ENCODE measurements at regions not wholly inside any gene's neighbourhood (a gene's known extent, or its start where the extent isn't known, plus 50 kb on each side); places are given as distances from the start of the nearest gene placed in this dataset.
"Not testable (repeated sequence)": the region's sequence is repeated elsewhere in the genome, so short reads cannot be mapped to it uniquely, and the experiment has no call there.

GRCh38 chr15:60272623-60273022, 125.2 kb downstream of the ANXA2 start:
- Histone ChIP-seq H3K27ac (ENCODE audit: insufficient read depth, low read length, poor library complexity, severe bottlenecking) (no peak overlapping the region), H3K9me3 (ENCODE audit: control insufficient read depth, low read length) (peaks cover 6% of the 10 kb centered on the region), H3K4me3 (ENCODE audit: insufficient read depth, low read depth, low read length, poor library complexity, severe bottlenecking) (no peak overlapping the region), H3K27me3 (replicated peaks; ENCODE audit: control insufficient read depth, insufficient read depth, low read length, poor library complexity, severe bottlenecking) (no peaks in the 10 kb centered on the region), H3K4me1 (ENCODE audit: control insufficient read depth, insufficient read depth, low read length, poor library complexity, severe bottlenecking) (no peaks in the 10 kb centered on the region), H3K36me3 (ENCODE audit: control insufficient read depth, insufficient read depth, low read length) (no peaks in the 10 kb centered on the region)
- DNase-seq = no peak

- Histone ChIP-seq H3K4me3 (ENCODE audit: insufficient read depth, low read depth, low read length, poor library complexity, severe bottlenecking) (no peak overlapping the region), H3K4me1 (ENCODE audit: control insufficient read depth, insufficient read depth, low read length, poor library complexity, severe bottlenecking) (no peaks in the 10 kb centered on the region), H3K9me3 (ENCODE audit: control insufficient read depth, low read length) (peaks cover 6% of the 10 kb centered on the region), H3K27ac (ENCODE audit: insufficient read depth, low read length, poor library complexity, severe bottlenecking) (no peak overlapping the region), H3K36me3 (ENCODE audit: control insufficient read depth, insufficient read depth, low read length) (no peaks in the 10 kb centered on the region), H3K27me3 (replicated peaks; ENCODE audit: control insufficient read depth, insufficient read depth, low read length, poor library complexity, severe bottlenecking) (no peaks in the 10 kb centered on the region)
- DNase-seq = no peak
Measured at GRCh38 chr15:60275624-60276023, 122.2 kb downstream of the ANXA2 start.

GRCh38 chr15:60278879-60279278, 118.9 kb downstream of the ANXA2 start:
- H3K4me1 ChIP-seq (ENCODE audit: control insufficient read depth, insufficient read depth, low read length, poor library complexity, severe bottlenecking) = no peaks in the 10 kb centered on the region
- H3K9me3 ChIP-seq (ENCODE audit: control insufficient read depth, low read length) = peaks cover 6% of the 10 kb centered on the region

GRCh38 chr15:60280259-60280658, 117.5 kb downstream of the ANXA2 start:
- no peaks in the 10 kb centered on the region for H3K27me3 ChIP-seq (replicated peaks; ENCODE audit: control insufficient read depth, insufficient read depth, low read length, poor library complexity, severe bottlenecking)
- no peak overlapping the region for H3K4me3 ChIP-seq (ENCODE audit: insufficient read depth, low read depth, low read length, poor library complexity, severe bottlenecking)
- no peaks in the 10 kb centered on the region for H3K4me1 ChIP-seq (ENCODE audit: control insufficient read depth, insufficient read depth, low read length, poor library complexity, severe bottlenecking)
- no peaks in the 10 kb centered on the region for H3K36me3 ChIP-seq (ENCODE audit: control insufficient read depth, insufficient read depth, low read length)
- DNase-seq = no peak
- peaks cover 6% of the 10 kb centered on the region for H3K9me3 ChIP-seq (ENCODE audit: control insufficient read depth, low read length)
- no peak overlapping the region for H3K27ac ChIP-seq (ENCODE audit: insufficient read depth, low read length, poor library complexity, severe bottlenecking)

More at GRCh38 chr15:60278879-60279278, 118.9 kb downstream of the ANXA2 start:
- no peaks in the 10 kb centered on the region for H3K36me3 ChIP-seq (ENCODE audit: control insufficient read depth, insufficient read depth, low read length)
- H3K4me3 ChIP-seq (ENCODE audit: insufficient read depth, low read depth, low read length, poor library complexity, severe bottlenecking) = no peak overlapping the region
- H3K27me3 ChIP-seq (replicated peaks; ENCODE audit: control insufficient read depth, insufficient read depth, low read length, poor library complexity, severe bottlenecking) = no peaks in the 10 kb centered on the region
- no peak overlapping the region for H3K27ac ChIP-seq (ENCODE audit: insufficient read depth, low read length, poor library complexity, severe bottlenecking)
- no peak for DNase-seq

- Histone ChIP-seq H3K36me3 (ENCODE audit: control insufficient read depth, insufficient read depth, low read length) (no peaks in the 10 kb centered on the region), H3K27me3 (replicated peaks; ENCODE audit: control insufficient read depth, insufficient read depth, low read length, poor library complexity, severe bottlenecking) (no peaks in the 10 kb centered on the region), H3K9me3 (ENCODE audit: control insufficient read depth, low read length) (no peaks in the 10 kb centered on the region), H3K27ac (ENCODE audit: insufficient read depth, low read length, poor library complexity, severe bottlenecking) (no peak overlapping the region), H3K4me1 (ENCODE audit: control insufficient read depth, insufficient read depth, low read length, poor library complexity, severe bottlenecking) (no peaks in the 10 kb centered on the region), H3K4me3 (ENCODE audit: insufficient read depth, low read depth, low read length, poor library complexity, severe bottlenecking) (no peak overlapping the region)
- no peak for DNase-seq
Measured at GRCh38 chr15:60283936-60284335, 113.8 kb downstream of the ANXA2 start.

- not testable (repeated sequence) for H3K27ac ChIP-seq (ENCODE audit: insufficient read depth, low read length, poor library complexity, severe bottlenecking); DNase-seq; H3K9me3 ChIP-seq (ENCODE audit: control insufficient read depth, low read length); H3K27me3 ChIP-seq (replicated peaks; ENCODE audit: control insufficient read depth, insufficient read depth, low read length, poor library complexity, severe bottlenecking); H3K4me3 ChIP-seq (ENCODE audit: insufficient read depth, low read depth, low read length, poor library complexity, severe bottlenecking); H3K4me1 ChIP-seq (ENCODE audit: control insufficient read depth, insufficient read depth, low read length, poor library complexity, severe bottlenecking); H3K36me3 ChIP-seq (ENCODE audit: control insufficient read depth, insufficient read depth, low read length)
Measured at GRCh38 chr15:60295901-60296300, 101.9 kb downstream of the ANXA2 start.

- no peaks in the 10 kb centered on the region for H3K4me1 ChIP-seq (ENCODE audit: control insufficient read depth, insufficient read depth, low read length, poor library complexity, severe bottlenecking)
- H3K36me3 ChIP-seq (ENCODE audit: control insufficient read depth, insufficient read depth, low read length) = no peaks in the 10 kb centered on the region
- no peak overlapping the region for H3K27ac ChIP-seq (ENCODE audit: insufficient read depth, low read length, poor library complexity, severe bottlenecking)
- no peaks in the 10 kb centered on the region for H3K9me3 ChIP-seq (ENCODE audit: control insufficient read depth, low read length)
- H3K27me3 ChIP-seq (replicated peaks; ENCODE audit: control insufficient read depth, insufficient read depth, low read length, poor library complexity, severe bottlenecking) = no peaks in the 10 kb centered on the region
- DNase-seq = no peak
- no peak overlapping the region for H3K4me3 ChIP-seq (ENCODE audit: insufficient read depth, low read depth, low read length, poor library complexity, severe bottlenecking)
Measured at GRCh38 chr15:60297047-60297446, 100.7 kb downstream of the ANXA2 start.

All from effector memory CD4-positive, alpha-beta T cell (primary cell).